ENCODE measurements at regions not wholly inside any gene's neighbourhood (a gene's known extent, or its start where the extent isn't known, plus 50 kb on each side); places are given as distances from the start of the nearest gene placed in this dataset.

GRCh38 chr13:34671137-34671536, 270.9 kb upstream of the NBEA start:
- Histone ChIP-seq H3K4me1 (ENCODE audit: control insufficient read depth in 4 of 4, insufficient read depth in 4 of 4, low read length in 3 of 4) (no peaks in the 10 kb centered on the region), H3K4me3 (ENCODE audit: low read depth in 1 of 3, low read length in 3 of 3) (no peak overlapping the region), H3K27ac (ENCODE audit: low read depth in 1 of 2, low read length in 2 of 2) (no peak overlapping the region), H3K36me3 (ENCODE audit: control insufficient read depth in 4 of 4, insufficient read depth in 3 of 4, low read depth in 1 of 4, low read length in 3 of 4) (no peaks in the 10 kb centered on the region), H3K27me3 (ENCODE audit: control insufficient read depth in 4 of 4, insufficient read depth in 4 of 4, low read length in 3 of 4) (no peaks in the 10 kb centered on the region), H3K9ac (ENCODE audit: low read depth in 1 of 2, low read length in 2 of 2) (no peak overlapping the region), H3K9me3 (ENCODE audit: control insufficient read depth in 4 of 4, low read length in 3 of 4) (no peaks in the 10 kb centered on the region)
- TF ChIP-seq, protein P1, sequence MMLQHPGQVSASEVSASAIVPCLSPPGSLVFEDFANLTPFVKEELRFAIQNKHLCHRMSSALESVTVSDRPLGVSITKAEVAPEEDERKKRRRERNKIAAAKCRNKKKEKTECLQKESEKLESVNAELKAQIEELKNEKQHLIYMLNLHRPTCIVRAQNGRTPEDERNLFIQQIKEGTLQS (IDR thresholded peaks at IDR 0.05): no peak
- no peak for TF ChIP-seq REST (IDR thresholded peaks at IDR 0.05)
- TF ChIP-seq, protein P2, sequence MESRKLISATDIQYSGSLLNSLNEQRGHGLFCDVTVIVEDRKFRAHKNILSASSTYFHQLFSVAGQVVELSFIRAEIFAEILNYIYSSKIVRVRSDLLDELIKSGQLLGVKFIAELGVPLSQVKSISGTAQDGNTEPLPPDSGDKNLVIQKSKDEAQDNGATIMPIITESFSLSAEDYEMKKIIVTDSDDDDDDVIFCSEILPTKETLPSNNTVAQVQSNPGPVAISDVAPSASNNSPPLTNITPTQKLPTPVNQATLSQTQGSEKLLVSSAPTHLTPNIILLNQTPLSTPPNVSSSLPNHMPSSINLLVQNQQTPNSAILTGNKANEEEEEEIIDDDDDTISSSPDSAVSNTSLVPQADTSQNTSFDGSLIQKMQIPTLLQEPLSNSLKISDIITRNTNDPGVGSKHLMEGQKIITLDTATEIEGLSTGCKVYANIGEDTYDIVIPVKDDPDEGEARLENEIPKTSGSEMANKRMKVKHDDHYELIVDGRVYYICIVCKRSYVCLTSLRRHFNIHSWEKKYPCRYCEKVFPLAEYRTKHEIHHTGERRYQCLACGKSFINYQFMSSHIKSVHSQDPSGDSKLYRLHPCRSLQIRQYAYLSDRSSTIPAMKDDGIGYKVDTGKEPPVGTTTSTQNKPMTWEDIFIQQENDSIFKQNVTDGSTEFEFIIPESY (IDR thresholded peaks at IDR 0.05): no peak
- no peak for TF ChIP-seq SP1 (IDR thresholded peaks at IDR 0.05)
- no peak for TF ChIP-seq EGR1 (IDR thresholded peaks at IDR 0.05; ENCODE audit: low read depth in 2 of 2)
- no peak for TF ChIP-seq JUND (IDR thresholded peaks at IDR 0.05)
- no peak for TF ChIP-seq NR2F2 (IDR thresholded peaks at IDR 0.05)
- TF ChIP-seq FOXA2 (IDR thresholded peaks at IDR 0.05): no peak
- TF ChIP-seq RAD21 (IDR thresholded peaks at IDR 0.05): no peak
- TF ChIP-seq, protein P3, sequence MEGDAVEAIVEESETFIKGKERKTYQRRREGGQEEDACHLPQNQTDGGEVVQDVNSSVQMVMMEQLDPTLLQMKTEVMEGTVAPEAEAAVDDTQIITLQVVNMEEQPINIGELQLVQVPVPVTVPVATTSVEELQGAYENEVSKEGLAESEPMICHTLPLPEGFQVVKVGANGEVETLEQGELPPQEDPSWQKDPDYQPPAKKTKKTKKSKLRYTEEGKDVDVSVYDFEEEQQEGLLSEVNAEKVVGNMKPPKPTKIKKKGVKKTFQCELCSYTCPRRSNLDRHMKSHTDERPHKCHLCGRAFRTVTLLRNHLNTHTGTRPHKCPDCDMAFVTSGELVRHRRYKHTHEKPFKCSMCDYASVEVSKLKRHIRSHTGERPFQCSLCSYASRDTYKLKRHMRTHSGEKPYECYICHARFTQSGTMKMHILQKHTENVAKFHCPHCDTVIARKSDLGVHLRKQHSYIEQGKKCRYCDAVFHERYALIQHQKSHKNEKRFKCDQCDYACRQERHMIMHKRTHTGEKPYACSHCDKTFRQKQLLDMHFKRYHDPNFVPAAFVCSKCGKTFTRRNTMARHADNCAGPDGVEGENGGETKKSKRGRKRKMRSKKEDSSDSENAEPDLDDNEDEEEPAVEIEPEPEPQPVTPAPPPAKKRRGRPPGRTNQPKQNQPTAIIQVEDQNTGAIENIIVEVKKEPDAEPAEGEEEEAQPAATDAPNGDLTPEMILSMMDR (IDR thresholded peaks at IDR 0.05; ENCODE audit: low read depth, low read length, missing input control): no peak
- TF ChIP-seq RXRA (IDR thresholded peaks at IDR 0.05): no peak
- no peak for TF ChIP-seq GABPA (IDR thresholded peaks at IDR 0.05 in 1 of 2, conservative IDR thresholded peaks at IDR 0.05 in 1 of 2)
- TF ChIP-seq HNF4G (IDR thresholded peaks at IDR 0.05): no peak
- no peak for DNase-seq (ENCODE audit: low spot score)

GRCh38 chr13:34672631-34673030, 269.4 kb upstream of the NBEA start:
- Histone ChIP-seq H3K27me3 (ENCODE audit: control insufficient read depth in 4 of 4, insufficient read depth in 4 of 4, low read length in 3 of 4) (no peaks in the 10 kb centered on the region), H3K4me1 (ENCODE audit: control insufficient read depth in 4 of 4, insufficient read depth in 4 of 4, low read length in 3 of 4) (no peaks in the 10 kb centered on the region), H3K27ac (ENCODE audit: low read depth in 1 of 2, low read length in 2 of 2) (no peak overlapping the region), H3K9me3 (ENCODE audit: control insufficient read depth in 4 of 4, low read length in 3 of 4) (no peaks in the 10 kb centered on the region), H3K36me3 (ENCODE audit: control insufficient read depth in 4 of 4, insufficient read depth in 3 of 4, low read depth in 1 of 4, low read length in 3 of 4) (no peaks in the 10 kb centered on the region), H3K4me3 (ENCODE audit: low read depth in 1 of 3, low read length in 3 of 3) (no peak overlapping the region), H3K9ac (ENCODE audit: low read depth in 1 of 2, low read length in 2 of 2) (no peak overlapping the region)
- DNase-seq (ENCODE audit: low spot score): no peak
- TF ChIP-seq TAF1 (conservative IDR thresholded peaks at IDR 0.05): no peak
- no peak for TF ChIP-seq EGR1 (IDR thresholded peaks at IDR 0.05; ENCODE audit: low read depth in 2 of 2)
- TF ChIP-seq RXRA (IDR thresholded peaks at IDR 0.05): no peak
- no peak for TF ChIP-seq RAD21 (IDR thresholded peaks at IDR 0.05)
- TF ChIP-seq, protein P2 (IDR thresholded peaks at IDR 0.05): no peak
- TF ChIP-seq, protein P3 (IDR thresholded peaks at IDR 0.05; ENCODE audit: low read depth, low read length, missing input control): no peak
- TF ChIP-seq FOXA1 (IDR thresholded peaks at IDR 0.05): no peak
- no peak for TF ChIP-seq JUND (IDR thresholded peaks at IDR 0.05)
- TF ChIP-seq FOXA2 (IDR thresholded peaks at IDR 0.05): no peak
- TF ChIP-seq HNF4G (IDR thresholded peaks at IDR 0.05): no peak
- TF ChIP-seq NR2F2 (IDR thresholded peaks at IDR 0.05): no peak
- TF ChIP-seq, protein P4, sequence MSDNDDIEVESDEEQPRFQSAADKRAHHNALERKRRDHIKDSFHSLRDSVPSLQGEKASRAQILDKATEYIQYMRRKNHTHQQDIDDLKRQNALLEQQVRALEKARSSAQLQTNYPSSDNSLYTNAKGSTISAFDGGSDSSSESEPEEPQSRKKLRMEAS (IDR thresholded peaks at IDR 0.05): no peak
- TF ChIP-seq YY1 (IDR thresholded peaks at IDR 0.05): no peak
- TF ChIP-seq GABPA (IDR thresholded peaks at IDR 0.05 in 1 of 2, conservative IDR thresholded peaks at IDR 0.05 in 1 of 2): no peak
- 54% methylated on average over 3 of the region's 3 CpGs for WGBS

All from liver (tissue), 8 donors.